ENCODE measurements at regions not wholly inside any gene's neighbourhood (a gene's known extent, or its start where the extent isn't known, plus 50 kb on each side); places are given as distances from the start of the nearest gene placed in this dataset.

DNA sequence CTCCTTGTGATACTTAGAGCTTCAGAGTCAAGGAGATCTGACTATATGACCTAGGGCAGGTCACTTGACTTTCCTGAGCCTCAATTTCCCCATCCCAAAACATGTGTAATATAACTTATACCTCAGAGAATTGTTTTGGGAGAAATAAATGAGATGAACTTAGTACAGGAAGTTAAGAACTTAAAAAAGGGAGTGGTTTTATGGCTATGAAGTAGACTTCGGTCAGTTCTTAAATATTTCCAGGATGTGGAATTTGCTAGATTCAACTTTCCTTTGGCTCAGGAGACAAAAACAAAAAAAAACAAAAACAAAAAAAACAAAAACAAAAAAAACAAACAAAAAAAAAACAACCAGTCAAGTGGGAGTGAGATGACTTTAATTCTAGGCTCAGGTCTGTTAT lies 116.7 kb downstream of the EDEM1 start:
- Histone ChIP-seq H2AFZ (ENCODE audit: insufficient read depth, low read depth, low read length, poor library complexity, severe bottlenecking) (no peak overlapping the region), H3K4me1 (ENCODE audit: control insufficient read depth in 1 of 2, insufficient read depth in 2 of 2, low read length in 2 of 2) (no peaks in the 10 kb centered on the region), H3K9ac (ENCODE audit: insufficient read depth, low read length, poor library complexity, severe bottlenecking) (no peak overlapping the region), H3K27ac (ENCODE audit: low read depth in 1 of 2, low read length in 2 of 2) (no peak overlapping the region), H4K20me1 (ENCODE audit: insufficient read depth, low read length) (no peaks in the 10 kb centered on the region), H3K36me3 (replicated peaks in 1 of 2; ENCODE audit: control insufficient read depth in 1 of 2, insufficient read depth in 2 of 2, low read length in 2 of 2) (no peaks in the 10 kb centered on the region), H3K79me2 (ENCODE audit: insufficient read depth, low read length) (no peaks in the 10 kb centered on the region), H3K9me3 (replicated peaks in 1 of 2; ENCODE audit: control insufficient read depth in 1 of 2, insufficient read depth in 1 of 2, low read length in 2 of 2) (no peaks in the 10 kb centered on the region), H3K4me2 (replicated peaks; ENCODE audit: extremely low read depth, low read length, poor library complexity, severe bottlenecking) (no peak overlapping the region), H3K4me3 (replicated peaks in 1 of 3; ENCODE audit: low read depth in 2 of 3, low read length in 3 of 3) (no peak overlapping the region), H3K27me3 (ENCODE audit: control insufficient read depth in 2 of 2, insufficient read depth in 2 of 2, low read length in 2 of 2) (no peaks in the 10 kb centered on the region)
- TF ChIP-seq, protein P1, sequence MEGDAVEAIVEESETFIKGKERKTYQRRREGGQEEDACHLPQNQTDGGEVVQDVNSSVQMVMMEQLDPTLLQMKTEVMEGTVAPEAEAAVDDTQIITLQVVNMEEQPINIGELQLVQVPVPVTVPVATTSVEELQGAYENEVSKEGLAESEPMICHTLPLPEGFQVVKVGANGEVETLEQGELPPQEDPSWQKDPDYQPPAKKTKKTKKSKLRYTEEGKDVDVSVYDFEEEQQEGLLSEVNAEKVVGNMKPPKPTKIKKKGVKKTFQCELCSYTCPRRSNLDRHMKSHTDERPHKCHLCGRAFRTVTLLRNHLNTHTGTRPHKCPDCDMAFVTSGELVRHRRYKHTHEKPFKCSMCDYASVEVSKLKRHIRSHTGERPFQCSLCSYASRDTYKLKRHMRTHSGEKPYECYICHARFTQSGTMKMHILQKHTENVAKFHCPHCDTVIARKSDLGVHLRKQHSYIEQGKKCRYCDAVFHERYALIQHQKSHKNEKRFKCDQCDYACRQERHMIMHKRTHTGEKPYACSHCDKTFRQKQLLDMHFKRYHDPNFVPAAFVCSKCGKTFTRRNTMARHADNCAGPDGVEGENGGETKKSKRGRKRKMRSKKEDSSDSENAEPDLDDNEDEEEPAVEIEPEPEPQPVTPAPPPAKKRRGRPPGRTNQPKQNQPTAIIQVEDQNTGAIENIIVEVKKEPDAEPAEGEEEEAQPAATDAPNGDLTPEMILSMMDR (IDR thresholded peaks at IDR 0.05) = no peak
- DNase-seq = no peak
- H3K4me3 Mint-ChIP-seq = no peak overlapping the region
- H3K36me3 Mint-ChIP-seq = no peaks in the 10 kb centered on the region
- peaks cover 1 to 3% (median 2%) of the 10 kb centered on the region in 3 donors for H3K27me3 Mint-ChIP-seq (ENCODE audit: low read depth in 3 of 3)
- peak overlapping the region in 1 of 7 donors; percentile 42 for H3K27ac Mint-ChIP-seq
- H3K4me1 Mint-ChIP-seq = peaks cover 4% of the 10 kb centered on the region
- intact Hi-C loops (cut with micrococcal nuclease) = loop anchor here (5.0 to 10.0 kb wide), 3 partner anchors 431 to 1493 kb away; no protein-coding TSS in a partner anchor
- WGBS (ENCODE audit: insufficient coverage) = no CpG with 5 or more reads among the region's 1 CpG
- no peaks in the 10 kb centered on the region for H3K9me3 Mint-ChIP-seq

DNA sequence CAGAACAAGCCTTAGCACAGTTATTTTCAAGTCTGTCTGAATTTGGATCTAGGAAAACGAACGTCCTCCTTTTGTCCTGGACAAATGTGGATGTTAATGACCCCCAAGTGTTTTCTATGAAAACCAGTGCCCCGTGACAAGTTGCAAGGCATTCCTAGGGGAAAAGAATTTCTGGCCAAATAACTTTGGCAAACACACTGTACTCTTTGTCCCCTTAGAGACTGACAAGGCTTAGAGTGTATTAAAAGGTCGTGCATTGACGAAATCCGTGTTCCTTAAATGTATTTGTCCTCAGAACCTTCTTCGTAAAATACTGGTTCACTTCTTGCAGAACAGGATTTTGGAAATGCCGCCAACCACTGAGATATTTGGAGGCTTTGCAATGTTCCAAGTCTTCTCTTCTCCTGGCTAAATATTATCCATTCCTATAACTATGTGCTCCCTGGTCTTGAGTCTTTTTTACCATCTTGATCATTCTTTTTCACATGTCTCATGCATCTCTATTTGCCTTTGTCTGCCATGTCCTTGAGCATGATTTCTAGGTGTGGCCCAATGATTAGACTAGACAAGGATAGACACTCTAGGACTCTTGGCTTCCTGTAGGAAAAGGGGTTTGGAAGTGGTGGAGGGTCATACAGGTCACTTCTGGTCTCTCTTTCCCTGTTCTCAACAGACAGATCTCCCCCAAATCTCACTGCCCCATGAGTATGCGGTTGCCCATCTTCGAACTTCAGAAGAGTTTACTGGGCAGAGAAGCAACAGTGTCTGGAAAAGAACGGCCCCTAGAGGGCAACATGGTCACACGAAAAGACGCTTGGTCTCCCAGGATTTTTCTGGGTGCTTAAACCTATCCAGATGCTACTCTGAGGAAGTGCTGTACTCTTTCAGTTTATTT lies 117.5 kb downstream of the EDEM1 start:
- Histone ChIP-seq H3K9me3 (replicated peaks in 1 of 2; ENCODE audit: control insufficient read depth in 1 of 2, insufficient read depth in 1 of 2, low read length in 2 of 2) (no peaks in the 10 kb centered on the region), H4K20me1 (ENCODE audit: insufficient read depth, low read length) (no peaks in the 10 kb centered on the region), H3K4me2 (replicated peaks; ENCODE audit: extremely low read depth, low read length, poor library complexity, severe bottlenecking) (no peak overlapping the region), H3K4me1 (ENCODE audit: control insufficient read depth in 1 of 2, insufficient read depth in 2 of 2, low read length in 2 of 2) (no peaks in the 10 kb centered on the region), H3K9ac (ENCODE audit: insufficient read depth, low read length, poor library complexity, severe bottlenecking) (no peak overlapping the region), H3K4me3 (replicated peaks in 1 of 3; ENCODE audit: low read depth in 2 of 3, low read length in 3 of 3) (no peak overlapping the region), H3K27ac (ENCODE audit: low read depth in 1 of 2, low read length in 2 of 2) (no peak overlapping the region), H2AFZ (ENCODE audit: insufficient read depth, low read depth, low read length, poor library complexity, severe bottlenecking) (no peak overlapping the region), H3K27me3 (ENCODE audit: control insufficient read depth in 2 of 2, insufficient read depth in 2 of 2, low read length in 2 of 2) (no peaks in the 10 kb centered on the region), H3K79me2 (ENCODE audit: insufficient read depth, low read length) (no peaks in the 10 kb centered on the region), H3K36me3 (replicated peaks in 1 of 2; ENCODE audit: control insufficient read depth in 1 of 2, insufficient read depth in 2 of 2, low read length in 2 of 2) (no peaks in the 10 kb centered on the region)
- TF ChIP-seq, protein P1 (IDR thresholded peaks at IDR 0.05) = peak; percentile 84
- WGBS (ENCODE audit: insufficient coverage) = 59% methylated on average over 11 of the region's 13 CpGs
- DNase-seq = peak; percentile 27 to 42 (median 42)
- Mint-ChIP-seq H3K4me1 (peaks cover 4% of the 10 kb centered on the region), H3K27me3 (ENCODE audit: low read depth in 3 of 3) (peaks cover 1 to 3% (median 2%) of the 10 kb centered on the region in 3 donors), H3K4me3 (no peak overlapping the region), H3K9me3 (no peaks in the 10 kb centered on the region), H3K36me3 (no peaks in the 10 kb centered on the region), H3K27ac (no peak overlapping the region)
- intact Hi-C loops (cut with micrococcal nuclease) = loop anchor here (5.0 to 10.0 kb wide), 3 partner anchors 430 to 1492 kb away; no protein-coding TSS in a partner anchor
